Hematopoietic multipotent progenitor cell treated with erythropoietin and hydrocortisone succinate and interleukin-3 and kit ligand, for 4 days (in vitro differentiated cells): ENCODE measurements at regions not wholly inside any gene's neighbourhood (a gene's known extent, or its start where the extent isn't known, plus 50 kb on each side); places are given as distances from the start of the nearest gene placed in this dataset.

Source experiments
- DNase-seq: peaks from one replicate; pipeline ENCODE4 v3.0.0-alpha.2; 2015

DNA sequence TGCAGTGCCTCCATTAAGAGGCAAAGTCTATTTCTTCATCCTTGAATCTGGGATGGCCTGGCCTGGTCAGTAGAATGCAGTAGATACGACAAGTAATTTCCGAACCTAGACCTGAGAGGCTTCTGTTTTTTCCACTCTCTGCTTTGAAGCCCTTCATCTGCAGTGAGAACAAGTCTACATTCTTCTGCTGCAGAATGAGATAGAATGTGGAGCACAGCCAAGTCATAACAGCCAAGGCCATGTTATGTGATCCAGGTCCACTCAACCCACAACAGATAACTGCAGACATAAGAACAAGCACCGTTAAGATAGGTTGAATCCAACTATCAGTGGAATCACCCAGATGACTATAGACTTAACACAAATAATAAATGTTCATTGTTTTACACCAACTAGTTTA, 1297.7 kb downstream of the C4orf33 start:
- DNase-seq, result no peak

DNA sequence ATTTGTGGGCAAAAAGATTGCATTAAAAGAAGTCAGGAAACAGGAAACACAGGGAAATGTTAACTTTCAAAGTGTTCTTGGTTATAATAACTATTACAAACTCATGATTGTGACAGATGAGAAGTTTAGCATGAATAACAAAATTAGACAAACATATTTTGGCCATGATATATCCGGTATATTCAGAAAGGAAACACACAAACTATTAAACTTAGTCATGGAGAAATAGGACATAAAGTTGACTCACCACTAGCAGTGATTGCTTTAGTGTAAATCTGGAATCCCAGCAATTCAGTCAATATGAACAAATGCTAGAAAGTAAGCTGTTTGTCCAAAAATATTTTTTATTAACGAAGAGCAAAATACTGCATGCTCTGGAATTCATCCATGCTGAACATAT, 1299.9 kb downstream of the C4orf33 start:
- DNase-seq, result no peak

- DNase-seq, result no peak
Measured at GRCh38 chr4:130403221-130403620, 1307.3 kb downstream of the C4orf33 start.

GRCh38 chr4:130416228-130416627, 1320.3 kb downstream of the C4orf33 start:
- DNase-seq, result no peak

GRCh38 chr4:130419211-130419975, 1323.4 kb downstream of the C4orf33 start:
- no peak for DNase-seq

DNA sequence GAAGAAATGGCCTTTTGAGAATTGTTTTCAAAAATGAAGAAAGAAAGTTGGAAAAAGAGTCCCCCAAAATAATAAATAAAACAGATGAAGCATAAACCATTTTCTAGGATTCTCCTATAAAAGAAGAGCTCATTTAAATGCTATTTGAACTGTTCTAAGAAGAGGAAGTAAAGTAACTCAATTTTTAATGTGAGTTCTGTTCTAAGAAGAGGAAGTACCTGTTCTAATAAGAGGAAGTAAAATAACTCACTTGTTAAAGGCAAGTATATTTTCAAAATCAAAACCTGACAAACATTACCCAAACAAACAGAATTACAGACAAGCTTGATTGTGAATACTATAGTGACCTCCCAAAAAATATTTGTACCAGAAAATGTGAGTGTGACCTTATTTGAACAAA, 1326.3 kb downstream of the C4orf33 start:
- DNase-seq, result peak; percentile 42

DNA sequence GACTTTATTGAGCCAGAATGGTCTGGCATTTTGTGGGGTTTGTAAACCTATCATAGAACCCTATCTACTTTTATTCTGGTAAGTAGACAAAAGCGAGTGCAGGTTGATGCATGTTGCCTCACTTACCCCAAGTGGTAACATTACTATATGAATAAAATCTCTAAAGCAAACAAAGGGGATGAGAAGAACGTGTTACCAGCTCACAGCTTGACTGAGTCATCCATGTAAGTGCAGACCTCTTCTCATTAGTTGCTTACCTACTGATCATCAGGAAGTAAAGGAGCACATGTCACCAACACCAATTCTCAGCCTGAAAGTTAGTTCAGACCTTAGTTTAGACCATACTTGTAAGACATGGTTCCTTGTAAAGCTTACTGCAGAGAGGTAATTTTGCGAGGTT, 1328.3 kb downstream of the C4orf33 start:
- no peak for DNase-seq

DNA sequence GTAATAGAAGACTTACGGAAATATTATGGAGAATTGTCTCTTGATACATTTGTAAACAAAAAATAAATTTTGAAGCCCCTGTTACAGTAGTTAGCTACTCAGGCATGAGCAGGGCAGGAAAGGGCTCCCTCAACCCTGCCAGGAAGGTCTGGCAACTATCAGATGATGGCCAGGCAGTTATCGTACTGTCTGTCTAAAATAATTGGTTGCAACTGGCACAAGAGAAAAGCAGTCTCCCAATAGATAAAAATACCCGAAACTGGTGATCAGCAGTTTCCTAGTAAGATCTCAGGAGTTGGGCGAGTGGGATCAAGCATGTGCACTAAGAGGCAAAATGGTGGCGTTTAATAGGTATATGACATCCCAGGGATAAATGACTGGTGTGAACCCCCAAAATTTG, 1336.3 kb downstream of the C4orf33 start:
- DNase-seq, result no peak

DNA sequence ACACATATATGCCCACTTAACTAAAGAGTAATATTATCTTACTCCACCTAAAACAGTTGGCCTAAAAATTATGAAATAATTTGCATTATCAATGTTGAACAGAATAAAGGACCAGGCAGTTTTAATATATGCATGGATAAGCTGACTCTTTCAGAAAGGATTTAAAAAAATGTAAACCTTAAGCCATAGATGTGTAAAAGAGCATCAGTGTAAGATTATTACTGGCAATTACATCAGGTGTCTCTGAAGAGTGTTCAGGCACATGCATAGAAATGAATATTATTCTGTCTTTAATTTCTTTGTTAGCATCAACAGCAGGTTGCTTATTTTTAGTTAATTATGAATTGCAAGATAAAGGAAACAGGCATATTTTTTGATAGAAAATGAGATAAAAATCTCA, 1353.8 kb downstream of the C4orf33 start:
- no peak for DNase-seq

DNA sequence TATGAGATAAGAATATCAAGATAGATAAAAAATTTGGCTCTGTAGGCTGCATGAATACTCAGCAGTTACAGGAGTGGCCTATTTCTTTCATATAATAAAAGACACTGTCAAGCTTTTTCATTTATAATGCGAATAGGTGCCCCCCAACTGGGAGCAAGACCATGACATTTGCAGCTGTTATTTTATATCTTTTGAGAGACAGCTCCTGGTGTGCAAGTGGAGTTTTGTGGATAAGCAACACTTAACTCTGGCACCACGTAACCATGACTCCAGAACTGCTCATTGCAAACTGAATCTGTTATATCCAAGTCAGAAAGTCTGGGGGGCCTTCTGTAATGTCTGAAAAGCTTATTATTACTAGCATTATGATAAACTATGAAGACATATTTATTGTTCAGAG, 1372.4 kb downstream of the C4orf33 start:
- no peak for DNase-seq

DNA sequence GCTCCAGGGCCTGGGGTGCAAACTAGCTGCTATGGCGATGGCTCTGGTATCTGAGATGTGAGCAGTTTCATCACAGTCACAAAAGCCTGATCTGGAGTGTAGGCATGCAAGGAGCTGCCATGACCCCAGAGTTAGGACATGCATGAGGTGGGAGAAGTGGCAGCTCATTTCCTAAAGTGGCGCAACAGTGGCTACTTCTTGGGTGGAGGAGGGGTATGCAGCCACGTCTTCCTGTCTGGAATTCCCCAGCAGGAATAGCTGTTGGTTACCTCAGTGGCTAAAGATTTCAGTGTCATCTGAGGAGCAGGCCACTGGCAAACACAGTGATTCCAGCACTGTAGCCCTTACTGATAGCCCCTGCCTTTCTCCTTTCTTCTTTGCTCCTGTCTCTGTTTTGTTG, 1382.5 kb downstream of the C4orf33 start:
- no peak for DNase-seq

DNA sequence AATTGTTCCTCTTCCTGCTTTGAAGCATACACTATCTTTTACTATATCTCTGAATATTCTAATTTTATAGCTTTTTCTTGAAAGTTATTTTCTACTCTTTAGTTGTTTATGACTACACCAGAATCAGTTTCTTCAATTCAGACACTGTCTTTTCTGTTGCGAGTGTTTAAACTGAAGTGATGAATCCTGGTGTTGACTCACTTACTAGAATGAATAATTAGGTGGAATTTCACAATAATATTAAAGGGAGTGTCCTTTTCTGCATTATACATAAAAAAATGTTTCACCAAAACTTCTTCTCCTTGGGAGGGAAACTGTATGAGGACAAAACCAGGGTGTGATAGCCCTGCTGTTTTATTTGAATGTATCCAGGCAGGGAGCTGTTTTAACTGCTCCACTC, 1383.1 kb downstream of the C4orf33 start:
- no peak for DNase-seq

DNA sequence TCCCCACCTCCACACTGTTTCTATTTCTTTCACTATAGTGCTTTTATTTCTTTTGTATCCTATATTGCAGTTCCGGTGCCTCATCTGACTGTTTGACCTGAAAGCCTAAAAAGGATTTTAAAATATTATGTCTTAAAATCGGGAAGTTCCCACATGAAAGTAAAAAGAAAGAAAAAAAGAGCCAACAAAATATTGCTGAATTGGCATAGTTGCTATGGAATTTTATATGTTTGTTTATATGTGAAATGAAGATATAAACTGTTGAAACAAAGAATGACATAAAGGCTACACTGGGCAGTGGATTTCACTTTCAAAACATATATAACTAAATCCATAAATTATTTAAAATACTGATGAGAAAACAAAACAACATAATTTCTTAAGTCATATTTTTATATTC, 1383.7 kb downstream of the C4orf33 start:
- no peak for DNase-seq

DNA sequence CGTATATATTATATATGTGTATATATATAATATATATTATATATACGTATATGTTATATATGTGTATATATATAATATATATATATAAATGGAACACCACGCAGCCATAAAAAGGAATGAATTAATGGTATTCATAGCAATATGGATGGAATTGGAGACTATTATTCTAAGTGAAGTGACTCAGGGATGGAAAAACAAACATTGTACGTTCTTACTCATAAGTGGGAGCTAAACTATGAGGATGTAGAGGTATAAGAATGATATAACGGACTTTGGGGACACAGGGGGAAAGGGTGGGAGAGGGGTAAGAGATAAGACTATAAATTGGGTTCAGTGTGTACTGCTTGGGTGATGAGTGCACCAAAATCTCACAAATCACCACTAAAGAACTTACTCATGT, 1388.9 kb downstream of the C4orf33 start:
- no peak for DNase-seq

DNA sequence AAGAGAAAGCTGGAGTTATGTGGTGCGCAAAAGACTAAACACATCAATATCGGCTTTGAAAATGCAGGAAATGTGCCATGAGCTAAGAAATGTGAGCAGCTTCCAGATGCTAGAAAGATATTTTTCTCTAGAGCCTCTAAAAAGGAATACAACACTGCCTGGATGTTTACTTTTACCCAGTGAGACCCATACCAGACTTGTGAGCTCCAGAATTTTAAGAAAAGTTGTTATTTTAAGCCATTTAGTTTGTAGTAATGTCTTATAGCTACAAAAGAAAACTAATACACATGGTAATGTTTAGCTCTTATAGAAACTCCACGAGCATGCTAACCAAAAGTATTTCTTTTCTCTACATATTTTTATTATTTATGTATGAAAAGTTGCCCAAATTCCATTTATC, 1389.4 kb downstream of the C4orf33 start:
- DNase-seq, result no peak

DNA sequence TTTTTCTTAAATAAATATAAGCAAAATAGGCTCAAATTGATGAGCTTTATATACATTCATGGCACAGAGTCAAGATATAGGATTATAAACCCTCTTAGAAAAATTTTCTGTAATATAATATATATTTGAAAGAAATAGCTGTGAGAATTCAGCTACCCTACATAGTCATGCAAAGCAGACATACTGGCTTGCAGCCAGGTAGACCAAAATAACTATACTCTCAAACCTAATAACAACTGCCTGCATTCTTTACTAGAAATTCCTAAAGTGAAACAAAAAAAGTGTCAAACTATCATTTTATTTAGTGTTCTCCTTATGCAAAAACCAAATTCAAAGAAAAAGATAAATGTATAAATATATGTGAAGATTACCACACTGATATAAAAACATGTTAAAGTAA, 1390.2 kb downstream of the C4orf33 start:
- no peak for DNase-seq

GRCh38 chr4:130486841-130487240, 1390.9 kb downstream of the C4orf33 start:
- no peak for DNase-seq

GRCh38 chr4:130510661-130511060, 1414.7 kb downstream of the C4orf33 start:
- no peak for DNase-seq

GRCh38 chr4:130511776-130512175, 1415.8 kb downstream of the C4orf33 start:
- DNase-seq, result no peak

GRCh38 chr4:130524057-130524456, 1428.1 kb downstream of the C4orf33 start:
- DNase-seq, result no peak

- DNase-seq, result no peak
Measured at GRCh38 chr4:130530505-130530904, 1434.6 kb downstream of the C4orf33 start.

DNA sequence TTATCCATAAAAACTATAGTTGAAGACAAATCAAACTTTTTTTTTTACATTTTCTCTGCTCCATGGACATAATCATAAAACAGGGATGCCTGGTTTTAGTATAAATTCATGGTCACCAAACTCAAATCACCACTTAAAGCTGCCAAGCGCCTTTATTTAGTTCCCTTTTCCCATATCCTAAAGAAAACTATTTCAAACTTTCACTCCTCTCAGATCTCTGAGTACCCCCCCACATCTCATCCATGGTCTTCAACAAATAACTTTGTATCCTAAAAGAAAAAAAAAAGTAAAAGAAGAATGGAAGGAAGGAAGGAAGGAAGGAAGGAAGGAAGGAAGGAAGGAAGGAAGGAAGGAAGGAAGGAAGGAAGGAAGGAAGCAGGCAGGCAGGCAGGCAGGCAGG, 1438.7 kb downstream of the C4orf33 start:
- DNase-seq, result no peak

GRCh38 chr4:130542953-130543352, 1447.0 kb downstream of the C4orf33 start:
- DNase-seq, result no peak

GRCh38 chr4:130545171-130545570, 1449.2 kb downstream of the C4orf33 start:
- DNase-seq, result no peak

DNA sequence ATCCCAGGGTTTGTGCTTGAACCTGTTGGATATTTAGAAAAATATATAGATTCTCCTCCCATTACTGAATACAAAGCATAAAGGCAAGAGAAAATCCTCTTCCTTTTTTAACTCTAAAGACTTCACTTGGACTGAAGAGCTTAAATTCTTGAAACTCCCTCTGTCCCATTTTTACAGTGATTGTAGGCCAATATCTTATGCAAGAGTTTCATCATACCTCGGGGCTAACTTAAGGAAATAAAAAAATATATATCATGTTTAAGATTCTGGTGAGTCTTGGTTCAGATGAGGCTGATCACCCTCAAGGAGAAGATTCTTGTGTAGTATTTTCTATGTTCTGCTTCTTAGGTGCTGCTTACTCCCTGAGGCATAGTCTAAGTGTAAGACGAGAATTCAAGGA, 1449.6 kb downstream of the C4orf33 start:
- no peak for DNase-seq
